Activated B cell treated with CpG ODN at 0.5 μM for 24 hours (primary cell): ENCODE measurements at regions not wholly inside any gene's neighbourhood (a gene's known extent, or its start where the extent isn't known, plus 50 kb on each side); places are given as distances from the start of the nearest gene placed in this dataset.

Source experiments
- ATAC-seq: fragments of 200-7000 bp; cut with Tn5 transposase; one replicate; pipeline ENCODE4 v1.10.0; 2021; ENCODE audit warnings: low read depth, mild to moderate bottlenecking, moderate library complexity
- CTCF ChIA-PET: fragments of 350-600 bp; sonication (Branson Sonifier 250); formaldehyde crosslinking; loops from one replicate; lab custom pipeline; 2021; ENCODE audit warnings: antibody characterized with exemption; lab: Charles Lee
- POLR2A ChIA-PET: fragments of 350-600 bp; sonication (Branson Sonifier 250); formaldehyde crosslinking; loops from one replicate; lab custom pipeline; 2021; ENCODE audit warnings: antibody characterized with exemption; lab: Charles Lee
- DNase-seq: peaks from one replicate; pipeline ENCODE4 v3.0.0; 2022
- H3K27ac Mint-ChIP-seq: one replicate; pipeline ENCODE4 v1.8.0; 2020; ENCODE audit warnings: mixed read lengths
- H3K27me3 Mint-ChIP-seq: one replicate; pipeline ENCODE4 v1.8.0; 2021; ENCODE audit warnings: mixed read lengths
- H3K36me3 Mint-ChIP-seq: one replicate; pipeline ENCODE4 v1.8.0; 2021; ENCODE audit warnings: low read depth, mixed read lengths
- H3K4me1 Mint-ChIP-seq: one replicate; pipeline ENCODE4 v1.8.0; 2021; ENCODE audit warnings: mixed read lengths
- H3K4me3 Mint-ChIP-seq: one replicate; pipeline ENCODE4 v1.8.0; 2020; ENCODE audit warnings: mild to moderate bottlenecking, mixed read lengths
- H3K9me3 Mint-ChIP-seq: one replicate; pipeline ENCODE4 v1.8.0; 2020; ENCODE audit warnings: mixed read lengths
- intact Hi-C: fragments of 100-400 bp; cut with micrococcal nuclease; formaldehyde crosslinking; loops from one replicate; pipeline ENCODE4 v1.15.1; 2024
- TF ChIP-seq, protein P1 (sequence below): fragments of 200-600 bp; IDR thresholded peaks from one replicate; pipeline ENCODE4 v1.8.0; 2022; ENCODE audit warnings: antibody characterized with exemption, mild to moderate bottlenecking

DNA sequence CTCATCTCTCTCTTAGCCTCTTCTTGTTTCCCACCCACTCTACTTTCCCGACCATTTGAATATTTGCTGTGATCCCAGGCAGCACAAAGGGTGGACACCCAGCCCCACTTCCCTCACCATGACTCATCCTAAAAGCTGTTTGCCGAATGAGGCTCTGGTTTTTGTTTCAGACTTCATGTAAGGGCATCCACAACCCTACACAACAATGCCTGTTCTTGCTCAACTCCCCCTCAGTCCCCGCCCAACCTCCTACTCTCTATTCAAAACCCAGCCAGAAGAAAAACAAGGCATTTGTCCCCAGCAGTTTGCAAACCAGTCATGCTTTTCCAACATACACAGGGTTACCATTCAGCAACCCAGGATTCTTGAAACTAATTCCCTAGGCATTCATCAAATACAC, 516.5 kb upstream of the CNKSR2 start:
- TF ChIP-seq, protein P1, sequence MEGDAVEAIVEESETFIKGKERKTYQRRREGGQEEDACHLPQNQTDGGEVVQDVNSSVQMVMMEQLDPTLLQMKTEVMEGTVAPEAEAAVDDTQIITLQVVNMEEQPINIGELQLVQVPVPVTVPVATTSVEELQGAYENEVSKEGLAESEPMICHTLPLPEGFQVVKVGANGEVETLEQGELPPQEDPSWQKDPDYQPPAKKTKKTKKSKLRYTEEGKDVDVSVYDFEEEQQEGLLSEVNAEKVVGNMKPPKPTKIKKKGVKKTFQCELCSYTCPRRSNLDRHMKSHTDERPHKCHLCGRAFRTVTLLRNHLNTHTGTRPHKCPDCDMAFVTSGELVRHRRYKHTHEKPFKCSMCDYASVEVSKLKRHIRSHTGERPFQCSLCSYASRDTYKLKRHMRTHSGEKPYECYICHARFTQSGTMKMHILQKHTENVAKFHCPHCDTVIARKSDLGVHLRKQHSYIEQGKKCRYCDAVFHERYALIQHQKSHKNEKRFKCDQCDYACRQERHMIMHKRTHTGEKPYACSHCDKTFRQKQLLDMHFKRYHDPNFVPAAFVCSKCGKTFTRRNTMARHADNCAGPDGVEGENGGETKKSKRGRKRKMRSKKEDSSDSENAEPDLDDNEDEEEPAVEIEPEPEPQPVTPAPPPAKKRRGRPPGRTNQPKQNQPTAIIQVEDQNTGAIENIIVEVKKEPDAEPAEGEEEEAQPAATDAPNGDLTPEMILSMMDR = no peak
- Mint-ChIP-seq H3K9me3 (no peaks in the 10 kb centered on the region), H3K27ac (no peak overlapping the region), H3K27me3 (no peaks in the 10 kb centered on the region), H3K4me1 (no peaks in the 10 kb centered on the region), H3K36me3 (no peaks in the 10 kb centered on the region), H3K4me3 (no peak overlapping the region)
- intact Hi-C loops = no loop called here
- ChIA-PET CTCF (no interaction called here), POLR2A (no interaction called here)
- DNase-seq (no peak), ATAC-seq (no peak)

DNA sequence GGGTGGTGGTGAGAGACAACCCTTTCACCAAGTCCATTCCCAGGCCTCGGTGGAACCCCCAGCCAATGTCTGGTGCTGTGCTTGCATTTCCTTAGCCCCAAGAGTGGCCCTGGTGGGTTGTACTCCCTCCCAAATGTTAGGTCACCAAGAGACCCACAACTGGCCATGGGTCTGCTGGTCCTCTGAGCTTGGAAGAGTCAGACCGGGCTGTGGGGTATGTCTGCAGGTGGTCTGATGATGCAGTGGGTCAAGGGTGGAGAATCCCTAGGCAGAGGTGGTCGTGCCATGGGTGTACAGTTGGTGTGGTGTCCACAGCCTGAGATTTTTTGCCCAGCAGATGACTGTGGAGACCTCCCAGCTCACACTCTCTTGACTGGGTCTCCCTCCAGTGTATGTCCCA, 535.7 kb upstream of the CNKSR2 start:
- no peak for DNase-seq
- no peaks in the 10 kb centered on the region for H3K27me3 Mint-ChIP-seq
- ATAC-seq = no peak
- no peaks in the 10 kb centered on the region for H3K36me3 Mint-ChIP-seq
- POLR2A ChIA-PET = no interaction called here
- no peaks in the 10 kb centered on the region for H3K4me1 Mint-ChIP-seq
- TF ChIP-seq, protein P1 = no peak
- no peaks in the 10 kb centered on the region for H3K9me3 Mint-ChIP-seq
- CTCF ChIA-PET = no interaction called here
- H3K27ac Mint-ChIP-seq = no peak overlapping the region
- intact Hi-C loops = no loop called here
- H3K4me3 Mint-ChIP-seq = no peak overlapping the region

DNA sequence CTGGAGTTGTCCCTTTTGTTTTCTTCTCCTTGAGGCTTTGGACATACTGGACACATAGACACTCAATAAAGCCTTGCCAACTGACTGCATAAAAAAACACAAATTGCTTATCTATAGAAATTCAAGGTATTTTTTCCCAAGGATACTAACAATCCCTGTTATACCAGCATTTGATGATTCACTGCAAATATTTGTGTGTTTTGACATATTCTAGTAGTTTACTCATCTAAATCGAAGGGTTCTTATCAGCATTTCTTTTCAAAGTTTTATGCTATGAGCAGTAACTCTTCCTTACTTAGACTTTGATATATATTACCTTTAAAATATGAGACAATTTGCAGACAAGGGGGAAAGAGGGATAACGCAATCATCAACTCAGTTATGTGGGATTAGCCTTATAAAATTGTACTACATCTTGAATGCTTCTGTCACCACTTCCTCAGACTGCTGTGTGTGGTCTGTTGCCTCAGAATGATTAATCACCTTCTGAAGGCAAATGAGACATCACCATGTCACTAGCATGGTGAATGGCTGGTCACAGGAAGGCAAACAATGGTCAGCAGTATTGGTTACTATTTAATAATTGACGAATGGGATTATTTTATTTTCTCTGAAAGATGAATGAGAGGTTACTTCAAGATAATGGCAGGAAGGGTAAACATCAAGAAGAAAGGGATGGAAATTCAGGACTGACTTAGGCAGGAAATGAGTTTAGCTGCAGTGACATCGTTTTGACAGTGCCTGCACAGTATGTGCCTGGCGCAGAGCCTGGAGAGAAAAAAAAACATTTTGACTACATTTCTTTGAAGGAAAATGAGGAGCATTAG, 544.3 kb upstream of the CNKSR2 start:
- intact Hi-C loops = no loop called here
- no peak for ATAC-seq
- ChIA-PET CTCF (no interaction called here), POLR2A (no interaction called here)
- no peaks in the 10 kb centered on the region for H3K9me3 Mint-ChIP-seq
- H3K36me3 Mint-ChIP-seq = no peaks in the 10 kb centered on the region
- TF ChIP-seq, protein P1 = no peak
- H3K4me3 Mint-ChIP-seq = no peak overlapping the region
- no peak overlapping the region for H3K27ac Mint-ChIP-seq
- no peaks in the 10 kb centered on the region for H3K4me1 Mint-ChIP-seq
- no peak for DNase-seq
- no peaks in the 10 kb centered on the region for H3K27me3 Mint-ChIP-seq

DNA sequence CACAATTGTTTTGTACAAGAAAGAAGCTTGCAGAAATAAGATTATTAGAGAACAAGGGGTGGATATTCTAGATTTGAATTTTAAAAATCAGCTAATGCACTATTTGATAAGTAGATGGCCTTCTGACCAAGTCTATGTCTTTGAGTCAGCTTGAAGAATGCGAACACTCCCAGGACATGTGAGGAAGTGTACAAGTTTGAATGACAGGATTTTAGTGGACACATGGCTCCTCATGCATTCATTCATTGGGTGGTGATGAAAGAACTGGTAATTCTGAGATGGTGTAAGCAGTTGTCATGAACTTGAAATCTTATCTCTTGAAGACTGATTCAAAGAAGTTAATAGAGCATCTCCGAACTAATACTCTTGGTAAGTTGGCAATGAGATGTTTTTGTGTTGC, 548.2 kb upstream of the CNKSR2 start:
- H3K9me3 Mint-ChIP-seq = no peaks in the 10 kb centered on the region
- no peak for DNase-seq
- H3K36me3 Mint-ChIP-seq = no peaks in the 10 kb centered on the region
- no peak overlapping the region for H3K4me3 Mint-ChIP-seq
- ChIA-PET CTCF (no interaction called here), POLR2A (no interaction called here)
- no peak for ATAC-seq
- intact Hi-C loops = no loop called here
- no peaks in the 10 kb centered on the region for H3K4me1 Mint-ChIP-seq
- TF ChIP-seq, protein P1 = no peak
- no peaks in the 10 kb centered on the region for H3K27me3 Mint-ChIP-seq
- no peak overlapping the region for H3K27ac Mint-ChIP-seq

DNA sequence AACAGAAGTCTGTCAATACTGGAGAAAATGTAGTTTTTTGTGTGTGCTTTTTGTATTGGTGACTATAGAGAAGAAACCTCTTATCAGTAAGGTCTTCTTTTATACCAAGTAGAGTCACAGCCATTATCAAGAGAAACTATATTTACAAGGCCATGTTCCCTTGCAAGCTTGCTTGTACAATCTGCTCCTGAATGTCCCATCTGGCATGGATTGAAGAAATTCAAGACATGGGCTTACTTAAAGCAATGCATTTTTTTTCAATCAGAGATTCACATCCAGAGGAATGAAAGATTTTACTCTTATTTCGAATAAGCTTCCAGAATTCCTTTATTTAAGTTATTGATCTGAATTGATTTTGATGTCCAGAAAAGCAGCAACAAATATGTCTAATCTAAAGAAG, 537.3 kb upstream of the RPS6KA3 start:
- TF ChIP-seq, protein P1 = no peak
- Mint-ChIP-seq H3K36me3 (no peaks in the 10 kb centered on the region), H3K4me3 (no peak overlapping the region), H3K4me1 (no peaks in the 10 kb centered on the region), H3K9me3 (peaks cover 2% of the 10 kb centered on the region), H3K27me3 (no peaks in the 10 kb centered on the region), H3K27ac (no peak overlapping the region)
- CTCF ChIA-PET = no interaction called here
- POLR2A ChIA-PET = no interaction called here
- ATAC-seq = no peak
- intact Hi-C loops = no loop called here
- no peak for DNase-seq
